ENCODE measurements at regions not wholly inside any gene's neighbourhood (a gene's known extent, or its start where the extent isn't known, plus 50 kb on each side); places are given as distances from the start of the nearest gene placed in this dataset.

- H2AK5ac ChIP-seq (ENCODE audit: low read depth, low read length), result no peak overlapping the region
- POLR2A ChIA-PET (ENCODE audit: unreplicated experiment), result no interaction called here
Measured at GRCh38 chr9:27632254-27632653, 59.0 kb upstream of the C9orf72 start.

More at GRCh38 chr9:27632254-27632653, 59.0 kb upstream of the C9orf72 start:
- H4K20me1 ChIP-seq (ENCODE audit: insufficient read depth, low read length), result no peaks in the 10 kb centered on the region
- H3K9me3 ChIP-seq (ENCODE audit: control insufficient read depth, insufficient read depth, low read length), result no peaks in the 10 kb centered on the region
- no peak overlapping the region for H2BK120ac ChIP-seq (ENCODE audit: low read depth, low read length)
- intact Hi-C loops (cut with micrococcal nuclease) (no loop called here), in situ Hi-C loops (cut with MboI; ENCODE audit: low sequenced_read_pairs) (no loop called here), dilution Hi-C loops (cut with HindIII; ENCODE audit: low sequenced_read_pairs, unreplicated experiment) (no loop called here)
- H3K4me1 ChIP-seq (ENCODE audit: control insufficient read depth, insufficient read depth, low read length), result no peaks in the 10 kb centered on the region
- no peaks in the 10 kb centered on the region for H3K36me3 ChIP-seq (ENCODE audit: control insufficient read depth, insufficient read depth, low read length)
- H2AK9ac ChIP-seq (replicated peaks; ENCODE audit: low read depth, low read length, poor library complexity), result peak overlapping the region; percentile 20
- H3K23ac ChIP-seq (ENCODE audit: low read depth, low read length), result no peak overlapping the region
- H3K4me3 ChIP-seq (ENCODE audit: insufficient read depth, low read depth, low read length), result no peak overlapping the region
- no peaks in the 10 kb centered on the region for H3K79me1 ChIP-seq (ENCODE audit: low read depth in 1 of 2, low read length in 2 of 2)
- no peak for DNase-seq
- no peak overlapping the region for H2BK5ac ChIP-seq (ENCODE audit: low read depth, low read length, poor library complexity, severe bottlenecking)
- ATAC-seq (ENCODE audit: low read depth), result no peak
- no peak overlapping the region for H3K4ac ChIP-seq (ENCODE audit: low read depth, low read length)
- TF ChIP-seq MAFK (IDR thresholded peaks at IDR 0.05; ENCODE audit: low read depth, low read length) (no peak), MAZ (IDR thresholded peaks at IDR 0.05; ENCODE audit: borderline replicate concordance, low read depth, low read length) (no peak), USF2 (IDR thresholded peaks at IDR 0.05; ENCODE audit: low read depth, low read length) (no peak), RAD21 (IDR thresholded peaks at IDR 0.05; ENCODE audit: low read length) (no peak), FOS (IDR thresholded peaks at IDR 0.05; ENCODE audit: low read depth, low read length) (no peak)
- TF ChIP-seq, protein P1, sequence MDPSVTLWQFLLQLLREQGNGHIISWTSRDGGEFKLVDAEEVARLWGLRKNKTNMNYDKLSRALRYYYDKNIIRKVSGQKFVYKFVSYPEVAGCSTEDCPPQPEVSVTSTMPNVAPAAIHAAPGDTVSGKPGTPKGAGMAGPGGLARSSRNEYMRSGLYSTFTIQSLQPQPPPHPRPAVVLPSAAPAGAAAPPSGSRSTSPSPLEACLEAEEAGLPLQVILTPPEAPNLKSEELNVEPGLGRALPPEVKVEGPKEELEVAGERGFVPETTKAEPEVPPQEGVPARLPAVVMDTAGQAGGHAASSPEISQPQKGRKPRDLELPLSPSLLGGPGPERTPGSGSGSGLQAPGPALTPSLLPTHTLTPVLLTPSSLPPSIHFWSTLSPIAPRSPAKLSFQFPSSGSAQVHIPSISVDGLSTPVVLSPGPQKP (IDR thresholded peaks at IDR 0.05; ENCODE audit: borderline replicate concordance, low read depth, low read length), result no peak
- H4K5ac ChIP-seq (ENCODE audit: low read depth, low read length), result no peak overlapping the region
- no peak overlapping the region for H3K27ac ChIP-seq (ENCODE audit: insufficient read depth, low read length)
- WGBS, 2 experiments (ENCODE audit: extremely low coverage in 2 of 2, insufficient read length in 1 of 2), result 37% methylated on average over 3 of the region's 6 CpGs; no CpG with 5 or more reads in 1 of the 2 experiments
- CTCF ChIA-PET, result no interaction called here
- H3K9ac ChIP-seq (ENCODE audit: low read depth, low read length), result no peak overlapping the region
- H3K9me1 ChIP-seq (ENCODE audit: insufficient read depth, low read length), result no peaks in the 10 kb centered on the region
- no peak overlapping the region for H3K4me2 ChIP-seq (ENCODE audit: low read depth, low read length)
- no peaks in the 10 kb centered on the region for H3K27me3 ChIP-seq (ENCODE audit: control insufficient read depth, insufficient read depth, low read length)
- H2BK20ac ChIP-seq (ENCODE audit: low read depth, low read length), result no peak overlapping the region
- BruUV-seq (replicated peaks), result no TSS peak
- H3K56ac ChIP-seq (ENCODE audit: extremely low read depth, insufficient read depth, low read length), result no peak overlapping the region
- H2AFZ ChIP-seq (replicated peaks; ENCODE audit: low read length, poor library complexity), result no peak overlapping the region
- no peak overlapping the region for H3K18ac ChIP-seq (ENCODE audit: low read depth, low read length)
- no peak overlapping the region for H3K14ac ChIP-seq (replicated peaks; ENCODE audit: low read depth, low read length)
- no peak overlapping the region for H2BK15ac ChIP-seq (ENCODE audit: low read depth, low read length)
- H4K91ac ChIP-seq (ENCODE audit: insufficient read depth, low read depth, low read length), result no peak overlapping the region
- H4K8ac ChIP-seq (ENCODE audit: low read depth in 2 of 2, low read length in 2 of 2), result no peak overlapping the region
